SIG-M5 treated with dmso at 0.1 percent for 504 hours (cell line): ENCODE measurements at regions not wholly inside any gene's neighbourhood (a gene's known extent, or its start where the extent isn't known, plus 50 kb on each side); places are given as distances from the start of the nearest gene placed in this dataset.
"Not testable (repeated sequence)": the region's sequence is repeated elsewhere in the genome, so short reads cannot be mapped to it uniquely, and the experiment has no call there.

Source experiments
- DNase-seq: peaks from one replicate; lab custom pipeline; 2025; ENCODE audit not compliant: unreplicated experiment; lab: John Stamatoyannopoulos, UW

DNA sequence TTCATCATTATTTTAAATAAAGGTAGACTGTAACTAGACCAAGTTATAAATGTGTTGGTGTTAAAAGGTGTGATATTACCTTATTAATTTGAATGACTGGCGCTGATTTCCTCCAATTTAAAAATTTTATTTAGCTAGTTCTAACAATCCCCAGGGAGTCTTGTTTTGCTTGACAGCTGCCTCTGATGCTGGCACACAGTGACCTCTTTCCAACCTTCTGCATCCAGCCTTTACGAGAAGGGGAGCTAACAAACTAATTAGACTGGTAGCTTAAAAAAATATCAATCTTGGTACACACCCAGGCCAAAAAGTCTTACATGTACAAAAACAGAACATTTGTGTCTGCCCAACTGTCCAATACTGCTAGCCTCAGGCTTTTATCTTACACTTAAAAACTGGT is 51.8 kb upstream of the ENPEP start:
- DNase-seq, result no peak

DNA sequence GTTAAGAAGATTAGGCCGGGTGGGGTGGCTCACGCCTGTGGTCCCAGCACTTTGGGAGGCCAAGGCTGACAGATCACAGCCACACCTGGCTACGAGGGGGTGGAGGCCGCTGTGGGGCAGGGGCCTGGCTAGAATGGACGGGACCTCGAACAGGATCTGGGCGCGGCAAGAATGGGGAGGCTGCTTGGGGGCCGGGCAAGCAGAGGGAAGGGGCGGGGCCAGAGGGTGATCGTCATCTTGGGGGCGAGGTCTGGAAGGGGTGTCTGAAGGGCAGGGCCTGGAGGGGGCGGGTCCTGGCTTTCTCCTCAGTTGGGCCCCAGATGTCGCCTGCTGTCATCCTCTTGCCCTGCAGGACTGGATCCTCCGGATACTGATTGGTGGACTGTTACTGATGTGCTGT is 57.3 kb upstream of the ENPEP start:
- DNase-seq, result no peak

DNA sequence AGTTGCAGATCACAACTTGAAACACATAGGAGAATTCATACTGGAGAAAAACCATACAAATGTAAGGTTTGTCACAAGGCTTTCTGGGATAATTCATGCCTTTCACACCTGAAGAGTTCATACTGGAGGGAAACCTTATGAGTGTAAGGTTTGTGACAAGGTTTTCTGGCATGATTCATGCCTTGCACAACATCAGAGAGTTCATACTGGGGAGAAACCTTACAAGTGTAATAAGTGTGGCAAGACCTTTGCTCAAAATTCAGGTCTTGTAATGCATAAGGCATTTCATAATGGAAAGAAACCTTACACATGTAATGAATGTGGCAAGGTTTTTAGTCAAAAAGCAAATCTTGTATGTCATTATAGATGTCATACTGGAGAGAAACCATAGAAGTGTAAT is 58.8 kb upstream of the ENPEP start:
- DNase-seq, result no peak

DNA sequence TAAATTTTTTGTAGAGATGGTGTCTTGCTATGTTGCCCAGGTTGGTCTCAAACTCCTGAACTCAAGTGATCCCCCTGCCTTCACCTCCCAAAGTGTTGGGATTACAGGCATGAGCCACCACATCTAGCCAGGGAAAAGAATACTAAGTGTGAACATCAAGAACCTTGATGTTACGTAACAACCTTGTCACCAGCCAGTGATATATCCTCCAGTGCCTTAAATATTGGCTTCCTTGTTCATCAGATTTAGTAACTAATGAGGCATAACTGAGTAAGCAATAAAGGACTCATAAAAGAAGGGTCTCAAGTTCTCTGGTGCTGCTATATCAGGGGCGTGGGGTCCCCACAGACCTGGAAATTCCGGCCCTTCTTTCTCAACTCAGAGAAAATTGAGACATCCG is 60.5 kb upstream of the ENPEP start:
- no peak for DNase-seq

DNA sequence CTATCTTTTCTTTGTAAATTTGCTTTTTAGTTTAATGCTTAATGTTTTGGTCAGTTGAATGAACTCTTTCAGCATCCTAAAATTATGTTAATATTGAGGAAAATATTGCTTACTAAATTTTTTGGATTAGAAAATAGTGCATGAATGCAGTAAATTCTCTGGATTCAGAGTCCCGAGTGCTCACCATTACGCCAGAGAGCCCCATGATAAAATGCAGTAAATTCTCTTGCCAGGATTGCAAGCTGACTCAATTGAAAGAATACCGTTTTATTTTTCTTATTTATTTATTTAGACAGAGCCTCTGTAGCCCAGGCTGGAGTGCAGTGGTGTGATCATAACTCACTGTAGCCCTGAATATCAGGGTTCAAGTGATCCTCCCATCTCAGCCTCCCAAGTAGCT is 60.9 kb upstream of the ENPEP start:
- no peak for DNase-seq

DNA sequence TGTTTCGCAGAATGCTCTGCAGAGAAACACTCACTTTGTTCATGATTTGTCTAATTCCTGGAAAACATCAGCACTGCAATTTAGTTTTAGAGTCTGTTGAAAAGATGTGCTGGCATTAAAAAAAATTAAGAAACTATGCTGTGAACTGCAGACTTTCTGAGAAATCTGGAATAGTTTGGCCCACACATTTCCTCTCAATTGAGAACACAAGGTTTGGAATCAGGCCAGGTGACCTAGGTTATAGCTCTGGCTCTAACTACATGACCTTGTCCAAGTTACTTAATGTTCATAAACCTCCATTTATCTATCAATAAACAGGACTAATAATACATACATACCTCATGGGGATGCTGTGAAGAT is 61.4 kb upstream of the ENPEP start:
- DNase-seq, result no peak

DNA sequence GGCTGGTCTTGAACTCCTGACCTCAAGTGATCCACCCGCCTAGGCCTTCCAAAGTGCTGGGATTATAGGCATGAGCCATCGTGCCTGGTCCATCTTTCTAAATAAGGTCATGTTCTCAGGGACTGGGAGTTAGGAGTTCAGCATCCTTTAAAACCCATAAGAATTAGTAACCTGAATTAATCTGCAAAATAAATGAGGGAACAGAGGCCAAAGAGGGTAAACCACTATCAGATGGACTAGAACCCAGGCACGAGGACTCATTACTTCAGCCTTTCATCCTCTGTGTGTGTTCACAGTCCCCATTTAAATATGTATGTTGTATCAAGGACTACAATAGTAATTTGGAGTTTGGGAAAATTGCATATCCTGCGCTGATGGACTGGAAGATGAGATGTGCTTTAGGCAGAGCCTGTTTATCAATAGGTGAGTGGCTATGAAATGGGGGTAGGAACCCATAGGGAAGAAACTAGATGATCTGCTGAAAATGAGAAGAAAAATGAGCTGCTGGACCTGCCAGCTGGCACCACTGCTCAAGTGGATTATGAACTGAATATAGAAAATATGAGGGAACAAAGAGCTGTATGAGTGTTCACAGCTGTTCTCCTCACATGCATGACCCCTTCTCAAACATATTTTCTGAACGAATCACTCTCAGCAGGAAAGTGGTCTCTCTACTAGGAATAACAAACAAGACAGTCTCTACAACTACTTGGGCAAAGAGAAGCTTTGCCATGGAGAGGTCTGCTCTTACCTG is 62.0 kb upstream of the ENPEP start:
- not testable (repeated sequence) for DNase-seq

DNA sequence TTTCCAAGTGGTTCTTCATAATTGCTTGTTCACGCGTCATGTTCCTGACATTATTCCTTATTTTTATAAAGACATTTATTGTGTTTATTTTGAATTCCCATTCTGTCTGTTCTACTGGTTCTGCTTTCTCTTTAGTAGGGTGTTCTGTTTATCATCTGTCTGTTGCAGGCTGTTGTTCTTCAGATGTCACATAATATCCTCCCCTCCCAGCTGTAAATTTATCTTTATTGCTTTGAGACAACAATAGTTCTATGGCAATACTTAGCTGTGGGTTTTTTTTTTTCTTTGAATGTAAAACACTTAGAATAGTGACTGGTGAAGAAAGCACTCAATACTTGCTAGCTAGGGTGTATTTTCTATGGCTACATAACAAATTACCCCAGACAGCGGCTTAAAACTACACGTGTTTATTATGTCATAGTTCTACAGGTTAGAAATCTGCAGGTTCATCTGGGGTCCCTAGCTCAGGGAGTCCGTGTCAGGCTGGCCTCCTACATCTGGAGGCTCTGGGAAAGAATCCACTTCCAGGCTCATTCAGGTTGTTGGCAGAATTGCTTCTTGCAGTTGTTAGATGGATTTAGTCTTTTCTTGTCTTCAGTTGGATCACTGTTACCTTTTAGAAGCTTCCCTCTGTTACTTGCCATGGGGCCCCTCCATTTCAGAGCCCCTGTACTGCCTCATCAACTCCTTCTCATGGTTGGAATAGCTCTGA is 63.4 kb upstream of the ENPEP start:
- DNase-seq, result no peak

DNA sequence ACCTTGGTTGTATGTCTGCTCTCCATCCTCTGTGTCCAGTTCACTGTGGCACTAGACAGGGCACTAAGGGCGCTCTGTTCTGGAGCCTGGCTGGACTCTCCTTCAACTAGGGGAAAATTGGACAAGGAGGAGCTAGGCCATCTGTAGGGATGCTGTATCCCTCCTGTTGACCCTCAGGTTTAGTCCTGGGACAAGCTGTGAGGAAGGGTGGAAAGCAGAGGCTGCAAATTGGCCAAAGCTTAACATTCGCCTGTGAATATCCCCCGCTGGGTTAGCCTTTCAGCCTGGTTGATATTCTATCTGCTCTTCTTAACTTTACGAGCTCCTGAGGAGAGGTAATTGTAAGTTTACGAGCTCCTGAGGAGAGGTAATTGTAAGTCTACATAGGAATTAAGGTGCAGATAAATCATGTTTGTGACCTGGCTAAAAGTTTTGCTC is 64.4 kb upstream of the ENPEP start:
- no peak for DNase-seq

DNA sequence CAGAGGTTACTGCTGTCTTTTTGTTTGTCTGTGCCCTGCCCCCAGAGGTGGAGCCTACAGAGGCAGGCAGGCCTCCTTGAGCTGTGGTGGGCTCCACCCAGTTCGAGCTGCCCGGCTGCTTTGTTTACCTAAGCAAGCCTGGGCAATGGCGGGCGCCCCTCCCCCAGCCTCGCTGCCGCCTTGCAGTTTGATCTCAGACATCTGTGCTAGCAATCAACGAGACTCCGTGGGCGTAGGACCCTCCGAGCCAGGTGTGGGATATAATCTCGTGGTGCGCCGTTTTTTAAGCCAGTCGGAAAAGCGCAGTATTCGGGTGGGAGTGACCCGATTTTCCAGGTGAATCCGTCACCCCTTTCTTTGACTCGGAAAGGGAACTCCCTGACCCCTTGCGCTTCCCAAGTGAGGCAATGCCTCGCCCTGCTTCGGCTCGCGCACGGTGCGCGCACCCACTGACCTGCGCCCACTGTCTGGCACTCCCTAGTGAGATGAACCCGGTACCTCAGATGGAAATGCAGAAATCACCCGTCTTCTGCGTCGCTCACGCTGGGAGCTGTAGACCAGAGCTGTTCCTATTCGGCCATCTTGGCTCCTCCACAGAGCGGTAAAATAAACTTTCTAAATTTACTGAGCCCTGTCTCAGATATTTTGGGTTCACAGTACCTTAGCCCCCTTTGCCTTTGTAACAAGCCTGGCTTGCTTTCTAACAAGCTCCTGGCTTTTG is 64.9 kb upstream of the ENPEP start:
- DNase-seq, result not testable (repeated sequence)

DNA sequence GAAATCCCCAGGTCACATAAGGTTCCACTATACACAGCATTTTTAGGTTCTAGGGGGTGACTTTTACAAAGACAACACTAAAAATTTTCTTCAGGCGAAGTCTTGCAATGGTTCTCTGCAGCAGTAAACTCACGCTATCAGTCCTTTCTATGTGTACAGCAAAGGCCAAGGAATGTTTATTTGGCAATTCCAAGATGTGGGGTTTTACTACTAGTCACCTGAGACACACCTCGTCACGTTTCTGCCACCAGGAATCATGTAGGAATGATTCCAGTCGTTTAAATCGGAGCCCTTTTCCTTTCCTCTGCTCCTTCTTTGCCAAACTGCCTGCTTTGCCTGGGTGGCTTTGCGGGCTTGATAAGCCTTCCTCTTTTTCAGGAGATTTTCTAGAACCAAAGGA is 75.9 kb upstream of the ENPEP start:
- DNase-seq, result no peak

DNA sequence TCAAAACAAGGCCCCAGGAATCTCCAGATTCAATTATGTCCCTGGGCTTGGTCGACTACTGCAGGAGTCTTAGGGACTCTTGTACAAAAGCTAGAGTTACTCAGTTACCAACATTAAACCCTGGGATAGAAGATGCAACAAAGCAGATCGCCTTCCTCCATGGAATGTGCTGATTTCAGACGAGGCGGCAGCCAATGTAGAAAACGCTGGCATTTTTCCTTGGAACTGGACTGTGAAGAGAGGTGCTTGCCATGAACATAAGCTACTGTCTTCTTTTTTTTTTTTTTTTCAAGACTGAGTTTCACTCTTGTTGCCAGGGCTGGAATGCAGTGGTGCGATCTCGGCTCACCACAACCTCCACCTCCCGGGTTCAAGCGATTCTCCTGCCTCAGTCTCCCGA is 76.9 kb upstream of the ENPEP start:
- DNase-seq, result not testable (repeated sequence)

DNA sequence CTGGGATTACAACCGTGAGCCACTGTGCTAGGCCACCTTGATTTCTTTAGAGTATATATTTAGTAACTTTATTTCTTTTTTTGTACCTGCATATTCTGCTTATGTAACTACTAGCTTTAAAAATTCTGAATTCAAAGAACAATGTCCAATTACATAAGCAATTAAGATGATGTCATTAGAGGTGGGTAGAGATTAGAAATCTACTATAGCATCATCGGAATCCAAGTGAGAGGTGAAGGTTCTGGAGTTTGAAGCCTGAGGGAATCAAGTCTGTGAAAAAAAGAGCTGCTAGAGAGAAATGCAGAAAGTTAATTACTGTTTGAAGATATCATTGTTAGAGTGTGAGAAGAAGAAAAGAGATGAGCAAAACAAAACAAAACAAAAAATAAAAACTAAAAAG is 79.0 kb upstream of the ENPEP start:
- no peak for DNase-seq

DNA sequence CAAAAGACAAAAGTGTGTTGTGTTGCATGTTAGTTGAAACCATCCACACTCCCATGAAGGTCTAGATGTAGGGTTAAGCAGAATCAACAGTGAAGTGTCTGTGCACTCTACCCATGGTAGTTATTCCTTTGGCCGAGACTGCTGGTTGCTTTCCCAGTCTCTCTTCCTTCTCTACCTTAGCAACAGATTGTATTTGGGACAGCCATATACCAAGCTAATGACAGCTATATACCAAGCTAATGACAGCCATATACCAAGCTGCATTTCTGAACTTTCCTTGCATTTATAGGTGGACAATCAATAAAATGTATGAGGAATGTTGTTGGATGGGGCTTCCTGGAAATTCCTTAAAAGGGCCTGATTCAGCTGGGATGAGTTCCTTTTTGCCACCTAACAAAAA is 80.5 kb upstream of the ENPEP start:
- no peak for DNase-seq

DNA sequence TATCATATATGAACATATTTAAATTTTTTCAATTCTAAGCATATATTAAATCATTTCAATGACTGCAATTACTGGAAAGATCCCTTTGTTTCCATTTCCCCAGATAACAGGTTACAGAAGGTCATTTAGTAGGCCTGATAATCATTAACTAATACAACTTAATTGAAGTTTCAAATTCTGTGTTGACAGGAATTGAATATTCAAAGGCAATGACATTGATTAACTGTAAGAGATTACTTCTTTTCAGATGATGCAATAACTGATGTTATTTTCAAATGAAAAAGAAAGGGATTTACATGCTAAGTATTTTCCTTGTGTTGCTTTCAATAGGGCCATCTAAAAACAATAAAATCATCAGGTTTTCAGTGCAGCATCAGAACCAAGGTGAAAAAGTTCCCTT is 81.1 kb upstream of the ENPEP start:
- DNase-seq, result no peak

DNA sequence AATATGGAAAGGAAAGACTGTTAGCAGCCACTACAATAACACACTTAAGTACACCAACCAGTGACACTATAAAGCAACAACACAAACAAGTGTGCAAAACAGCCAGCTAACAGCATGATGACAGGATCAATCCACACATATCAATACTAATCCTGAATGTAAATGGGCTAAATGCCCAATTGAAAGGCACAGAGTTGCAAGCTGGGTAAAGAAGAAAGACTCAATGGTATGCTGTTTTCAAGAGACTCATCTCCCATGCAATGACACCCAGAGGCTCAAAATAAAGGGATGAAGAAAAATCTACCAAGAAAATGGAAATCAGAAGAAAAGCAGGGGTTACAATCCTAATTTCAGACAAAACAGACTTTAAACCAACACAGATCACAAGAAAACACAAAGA is 94.2 kb upstream of the ENPEP start:
- DNase-seq, result no peak

DNA sequence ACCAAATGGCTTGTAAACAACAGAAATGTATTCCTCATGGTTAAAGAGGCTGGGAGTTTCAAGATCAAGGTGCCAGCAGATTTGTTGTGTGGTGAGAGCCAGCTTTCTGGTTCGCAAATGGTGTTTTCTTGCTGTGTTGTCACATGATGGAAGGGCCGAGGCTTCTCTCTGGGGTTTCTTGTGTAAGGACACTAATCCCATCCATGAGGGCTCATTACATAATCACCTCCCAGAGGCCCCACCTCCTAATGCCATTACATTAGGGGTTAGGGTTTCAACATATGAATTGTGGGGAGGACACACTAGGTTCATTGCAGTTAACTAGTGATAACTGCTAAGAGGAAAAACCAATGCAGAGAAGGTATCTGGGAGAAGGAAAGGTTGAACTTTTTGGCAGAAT is 103.5 kb upstream of the ENPEP start:
- no peak for DNase-seq

DNA sequence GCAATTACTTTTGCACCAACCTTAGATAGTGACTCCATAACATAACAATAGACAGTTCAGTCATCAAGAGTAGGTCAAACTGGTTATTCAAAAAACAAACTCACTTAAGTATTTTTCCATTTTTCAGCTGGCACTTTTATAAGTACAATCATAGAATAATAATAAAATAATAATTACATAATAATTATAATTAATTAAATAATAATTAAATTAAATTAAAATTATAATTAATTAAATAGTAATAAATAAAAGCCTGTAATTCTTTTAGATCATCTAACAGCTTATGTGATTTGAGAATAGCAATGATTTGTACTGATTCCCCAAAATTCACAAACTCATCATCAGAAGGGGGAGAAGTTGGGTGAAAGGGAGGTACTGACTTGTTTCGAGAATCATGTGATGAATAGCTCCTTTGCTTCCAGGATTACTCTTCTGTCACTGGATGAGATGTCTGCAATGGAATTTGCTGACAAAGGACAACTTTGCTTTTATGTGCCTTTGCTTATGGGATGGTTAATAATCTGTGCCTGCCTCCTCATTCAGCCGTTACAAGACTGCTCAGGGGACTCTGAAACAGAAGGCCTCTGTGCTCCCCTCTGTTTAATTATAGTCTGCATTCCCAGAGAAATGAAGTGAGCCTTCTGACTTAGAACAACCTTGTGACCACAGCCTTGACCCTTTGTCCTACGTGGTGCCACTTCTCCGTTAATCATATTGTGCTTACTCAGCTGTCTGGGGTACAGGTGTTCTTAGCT is 104.8 kb upstream of the ENPEP start:
- no peak for DNase-seq

DNA sequence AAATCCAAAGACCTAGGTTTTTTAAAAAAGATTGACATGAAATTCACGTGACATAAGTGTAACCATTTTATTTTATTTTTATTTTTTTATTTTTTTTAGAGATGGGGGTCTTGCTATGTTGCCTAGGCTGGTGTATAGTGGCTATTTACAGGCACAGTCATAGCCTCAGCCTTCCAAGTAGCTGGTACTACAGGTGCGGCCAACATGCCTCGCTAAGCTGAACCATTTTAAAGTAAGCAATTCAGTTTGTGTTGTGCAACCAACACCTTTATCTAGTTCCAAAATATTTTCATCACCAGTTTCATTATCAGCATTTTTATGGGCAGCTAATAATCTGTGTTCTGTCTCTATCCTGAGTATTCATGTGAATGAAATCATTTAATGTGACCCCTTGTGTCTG is 107.5 kb upstream of the ENPEP start:
- no peak for DNase-seq

DNA sequence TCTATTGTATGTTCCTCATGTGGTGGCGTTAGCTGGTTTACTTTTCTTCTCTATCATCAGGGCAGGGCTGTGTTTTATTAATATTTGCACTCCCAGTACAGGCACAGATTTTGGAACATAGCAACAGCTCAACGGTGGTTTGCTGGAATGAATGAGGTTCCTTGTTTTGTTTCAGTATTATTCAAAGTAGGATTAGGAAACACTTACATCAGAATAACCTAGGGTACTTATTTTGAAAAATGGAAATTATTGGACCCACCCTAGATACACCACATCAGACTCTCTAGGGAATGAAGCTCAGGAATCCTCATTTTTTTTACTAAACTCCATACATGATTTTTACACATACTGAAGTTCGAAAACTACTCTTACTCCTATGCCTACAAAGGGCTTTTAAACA is 108.8 kb upstream of the ENPEP start:
- DNase-seq, result no peak

DNA sequence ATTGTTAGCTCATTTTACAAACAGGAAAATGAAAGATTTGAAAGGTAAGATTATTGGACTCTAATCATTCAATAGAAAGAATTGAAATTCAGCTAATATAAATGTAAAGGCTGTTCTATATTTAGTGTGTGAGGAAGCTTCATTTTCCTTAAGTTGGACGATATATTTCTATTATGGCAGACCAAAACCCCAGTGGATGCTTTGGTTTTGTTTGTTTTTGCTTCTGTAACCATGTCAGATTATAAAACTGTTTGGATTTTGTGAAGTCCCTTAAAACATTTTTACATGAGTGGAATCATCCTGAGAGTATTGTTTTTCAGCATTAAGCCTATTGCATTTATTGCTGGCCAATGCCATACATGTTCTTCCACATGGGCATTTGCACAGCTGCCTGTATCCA is 110.2 kb upstream of the ENPEP start:
- no peak for DNase-seq
